GM18511 (cell line): ENCODE measurements at regions not wholly inside any gene's neighbourhood (a gene's known extent, or its start where the extent isn't known, plus 50 kb on each side); places are given as distances from the start of the nearest gene placed in this dataset.
"Not testable (repeated sequence)": the region's sequence is repeated elsewhere in the genome, so short reads cannot be mapped to it uniquely, and the experiment has no call there.

Source experiments
- ATAC-seq: cut with Tn5 transposase; IDR thresholded peaks from one replicate; pipeline ENCODE4 v1.9.1; 2021; ENCODE audit warnings: mild to moderate bottlenecking, moderate library complexity; ENCODE audit not compliant: unreplicated experiment

GRCh38 chr4:79850626-79851025 lies 222.4 kb downstream of the ANTXR2 start:
- ATAC-seq = no peak

- no peak for ATAC-seq
Observed at GRCh38 chr4:79848329-79848728, 224.7 kb downstream of the ANTXR2 start.

- no peak for ATAC-seq
Observed at GRCh38 chr4:79847411-79847810, 225.6 kb downstream of the ANTXR2 start.

GRCh38 chr4:79842162-79842561 lies 230.9 kb downstream of the ANTXR2 start:
- no peak for ATAC-seq

DNA sequence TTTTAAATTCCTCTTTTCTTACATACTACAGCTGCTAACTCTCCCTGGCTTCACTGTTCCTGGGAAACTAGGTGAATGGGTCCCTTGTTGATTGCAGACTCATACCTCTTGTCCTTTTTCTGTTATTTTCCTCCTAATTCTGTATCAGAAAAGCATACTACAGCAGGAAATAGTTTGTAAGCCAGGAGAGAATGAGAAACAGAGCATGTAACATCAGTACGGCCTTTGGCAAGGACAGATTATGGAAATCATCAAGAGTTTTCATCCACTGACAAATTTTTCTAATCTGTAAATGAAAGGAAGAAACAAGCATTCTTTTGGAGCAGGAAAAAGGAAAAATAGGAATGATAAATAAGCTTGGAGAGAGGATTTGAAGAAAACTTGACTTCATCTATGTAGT lies 239.2 kb downstream of the ANTXR2 start:
- no peak for ATAC-seq

DNA sequence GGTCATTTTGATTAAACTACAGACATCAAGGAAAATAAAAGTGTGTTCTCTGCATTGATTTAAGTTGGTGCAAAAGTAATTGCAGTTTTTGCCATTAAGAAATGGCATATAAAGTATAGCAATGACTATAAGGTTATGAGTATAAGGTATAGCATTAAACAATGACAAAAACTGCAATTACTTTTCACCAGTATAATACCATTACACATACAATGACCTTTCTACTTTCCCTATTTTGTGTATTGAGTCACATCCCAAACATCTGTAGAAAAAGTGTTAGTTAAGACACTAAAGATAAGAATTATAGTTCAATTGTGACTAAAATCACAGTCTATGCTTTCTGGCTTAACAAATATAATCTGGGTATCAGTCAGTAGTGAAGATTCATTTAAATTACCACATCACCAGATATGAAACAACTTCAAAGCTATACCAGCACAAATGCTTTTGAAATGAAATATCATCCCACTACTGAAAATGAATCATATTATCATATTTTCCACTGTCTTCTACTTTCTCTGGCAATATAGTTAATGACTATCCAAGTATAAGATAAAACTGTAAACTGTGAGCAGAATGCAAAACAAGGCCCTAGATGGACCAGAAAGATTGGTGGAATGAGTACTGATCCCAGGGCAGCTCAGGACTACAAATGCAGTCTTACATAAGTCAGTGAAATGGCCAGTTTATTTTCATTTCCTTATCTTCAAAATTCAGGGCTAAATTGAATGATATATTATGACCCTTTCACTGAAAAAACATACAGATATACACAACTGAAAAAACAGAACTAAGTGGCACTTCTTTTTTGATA lies 241.1 kb downstream of the ANTXR2 start:
- no peak for ATAC-seq

- ATAC-seq = no peak
Observed at GRCh38 chr4:79831119-79831528, 241.9 kb downstream of the ANTXR2 start.

- no peak for ATAC-seq
Observed at GRCh38 chr4:79827283-79827682, 245.7 kb downstream of the ANTXR2 start.

- ATAC-seq = no peak
Observed at GRCh38 chr4:79823148-79823763, 249.8 kb downstream of the ANTXR2 start.

- no peak for ATAC-seq
Observed at GRCh38 chr4:79820427-79820826, 252.6 kb downstream of the ANTXR2 start.

- ATAC-seq = not testable (repeated sequence)
Observed at GRCh38 chr4:79807933-79808332, 265.1 kb downstream of the ANTXR2 start.

DNA sequence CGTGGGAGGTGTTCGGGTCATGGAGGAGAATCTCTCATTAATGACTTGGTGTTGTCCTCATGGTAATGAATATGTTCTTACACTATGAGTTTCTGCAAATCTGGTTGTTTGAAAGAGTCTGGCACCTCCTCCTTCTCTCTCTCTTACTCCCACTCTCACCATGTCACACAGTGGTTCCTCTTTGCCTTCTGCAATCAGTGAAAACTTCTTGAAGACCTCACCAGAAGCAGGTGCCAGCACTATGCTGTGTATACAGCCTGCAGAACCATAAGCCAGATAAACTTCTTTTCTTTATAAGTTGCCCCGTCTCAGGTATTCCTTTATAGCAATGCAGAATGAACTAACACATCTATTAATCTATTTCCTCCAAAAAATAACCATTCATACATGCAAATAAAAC lies 275.0 kb downstream of the ANTXR2 start:
- ATAC-seq = no peak

- no peak for ATAC-seq
Observed at GRCh38 chr4:79796948-79797347, 276.1 kb downstream of the ANTXR2 start.

GRCh38 chr4:79788884-79789283 lies 284.1 kb downstream of the ANTXR2 start:
- ATAC-seq = no peak

DNA sequence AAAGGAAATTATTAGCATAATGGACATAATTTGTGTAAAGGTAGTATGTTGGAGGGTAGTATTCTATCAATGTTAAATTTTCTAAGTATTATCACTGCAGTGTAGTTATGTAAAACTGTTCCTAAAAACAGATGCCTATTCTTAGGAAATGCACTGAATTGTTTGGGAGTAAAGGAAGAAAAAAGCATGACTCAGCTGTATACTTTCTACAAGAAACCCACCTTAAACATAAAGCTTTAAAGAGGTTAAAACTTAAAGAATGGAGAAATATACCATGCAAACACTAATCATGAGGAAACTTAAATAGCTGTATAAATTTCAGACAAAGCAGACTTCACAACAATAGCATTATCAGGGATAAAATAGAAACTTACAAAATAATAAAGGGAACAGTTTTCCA lies 292.9 kb downstream of the ANTXR2 start:
- no peak for ATAC-seq

- ATAC-seq = no peak
Observed at GRCh38 chr4:79772510-79772909, 300.5 kb downstream of the ANTXR2 start.

GRCh38 chr4:79764120-79764519 lies 308.9 kb downstream of the ANTXR2 start:
- no peak for ATAC-seq

GRCh38 chr4:79763486-79764075 lies 309.4 kb downstream of the ANTXR2 start:
- ATAC-seq = no peak

DNA sequence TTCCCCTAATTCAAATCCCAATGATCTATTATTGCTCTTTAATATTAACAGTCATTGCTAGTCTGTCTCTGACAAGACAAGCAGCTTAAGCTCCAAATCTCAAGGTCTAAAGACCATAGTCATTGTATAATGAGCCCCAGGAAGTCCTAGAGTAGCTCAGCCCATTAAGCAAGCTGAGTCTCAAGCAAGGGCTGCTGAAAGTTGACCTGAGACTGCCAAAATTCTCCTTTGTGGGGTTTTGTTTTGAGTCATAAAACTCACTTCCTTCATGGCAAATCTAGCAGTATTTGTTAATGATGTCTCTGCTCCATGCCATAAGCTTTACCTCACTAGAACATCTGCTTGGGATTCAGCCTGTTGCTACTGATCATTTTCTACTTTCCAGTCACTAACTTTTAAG lies 313.2 kb downstream of the ANTXR2 start:
- no peak for ATAC-seq

GRCh38 chr4:79757600-79757999 lies 315.4 kb downstream of the ANTXR2 start:
- no peak for ATAC-seq

GRCh38 chr4:79756140-79756895 lies 316.7 kb downstream of the ANTXR2 start:
- ATAC-seq = no peak
